ENCODE measurements at regions not wholly inside any gene's neighbourhood (a gene's known extent, or its start where the extent isn't known, plus 50 kb on each side); places are given as distances from the start of the nearest gene placed in this dataset.

- no peaks in the 10 kb centered on the region for H3F3A ChIP-seq (ENCODE audit: insufficient read depth, low read length)
- H3K4me2 ChIP-seq (ENCODE audit: low read depth, low read length): no peak overlapping the region
- H3K79me2 ChIP-seq (ENCODE audit: low read length): no peaks in the 10 kb centered on the region
- no peak overlapping the region for H2AFZ ChIP-seq (ENCODE audit: low read length)
- no peaks in the 10 kb centered on the region for H3K9me3 ChIP-seq (replicated peaks; ENCODE audit: insufficient read depth, low read length)
- no peaks in the 10 kb centered on the region for H3K4me1 ChIP-seq (ENCODE audit: low read length)
- H3K27ac ChIP-seq (ENCODE audit: low read length): no peak overlapping the region
- no peak overlapping the region for H3K9ac ChIP-seq (ENCODE audit: low read length)
- no peaks in the 10 kb centered on the region for H4K20me1 ChIP-seq (ENCODE audit: insufficient read depth, low read length)
- no peaks in the 10 kb centered on the region for H3K36me3 ChIP-seq (replicated peaks; ENCODE audit: insufficient read depth, low read length)
- no peaks in the 10 kb centered on the region for H3K9me2 ChIP-seq (replicated peaks; ENCODE audit: insufficient read depth, low read length)
- TF ChIP-seq CTCF (IDR thresholded peaks at IDR 0.05; ENCODE audit: low read length) (no peak), EZH2phosphoT487 (IDR thresholded peaks at IDR 0.05; ENCODE audit: low read length) (no peak), EZH2 (optimal IDR thresholded peaks at IDR 0.05; ENCODE audit: low read depth, low read length) (no peak)
- no peak for DNase-seq
- H3K27me3 ChIP-seq (replicated peaks; ENCODE audit: insufficient read depth, low read length): no peaks in the 10 kb centered on the region
- no peak overlapping the region for H3K4me3 ChIP-seq (ENCODE audit: low read length)
These were observed 223.0 kb downstream of the IRX1 start for GRCh38 chr5:3818624-3819023.

- no peaks in the 10 kb centered on the region for H3F3A ChIP-seq (ENCODE audit: insufficient read depth, low read length)
- H3K27me3 ChIP-seq (replicated peaks; ENCODE audit: insufficient read depth, low read length): no peaks in the 10 kb centered on the region
- no peak overlapping the region for H3K9ac ChIP-seq (ENCODE audit: low read length)
- no peak overlapping the region for H3K4me2 ChIP-seq (ENCODE audit: low read depth, low read length)
- no peak for DNase-seq
- no peak overlapping the region for H3K4me3 ChIP-seq (ENCODE audit: low read length)
- H2AFZ ChIP-seq (ENCODE audit: low read length): no peak overlapping the region
- H4K20me1 ChIP-seq (ENCODE audit: insufficient read depth, low read length): no peaks in the 10 kb centered on the region
- no peaks in the 10 kb centered on the region for H3K4me1 ChIP-seq (ENCODE audit: low read length)
- TF ChIP-seq CTCF (IDR thresholded peaks at IDR 0.05; ENCODE audit: low read length): no peak
- no peak for TF ChIP-seq EZH2 (optimal IDR thresholded peaks at IDR 0.05; ENCODE audit: low read depth, low read length)
- TF ChIP-seq EZH2phosphoT487 (IDR thresholded peaks at IDR 0.05; ENCODE audit: low read length): no peak
- no peaks in the 10 kb centered on the region for H3K79me2 ChIP-seq (ENCODE audit: low read length)
- H3K27ac ChIP-seq (ENCODE audit: low read length): no peak overlapping the region
- no peaks in the 10 kb centered on the region for H3K36me3 ChIP-seq (replicated peaks; ENCODE audit: insufficient read depth, low read length)
- H3K9me3 ChIP-seq (replicated peaks; ENCODE audit: insufficient read depth, low read length): no peaks in the 10 kb centered on the region
- H3K9me2 ChIP-seq (replicated peaks; ENCODE audit: insufficient read depth, low read length): no peaks in the 10 kb centered on the region
These were observed 230.2 kb downstream of the IRX1 start for GRCh38 chr5:3825531-3826451.

- Histone ChIP-seq H3K4me1 (ENCODE audit: low read length) (no peaks in the 10 kb centered on the region), H3K4me3 (ENCODE audit: low read length) (no peak overlapping the region), H3K27ac (ENCODE audit: low read length) (no peak overlapping the region), H3K27me3 (replicated peaks; ENCODE audit: insufficient read depth, low read length) (no peaks in the 10 kb centered on the region), H2AFZ (ENCODE audit: low read length) (no peak overlapping the region), H3K9me2 (replicated peaks; ENCODE audit: insufficient read depth, low read length) (no peaks in the 10 kb centered on the region), H3K9ac (ENCODE audit: low read length) (no peak overlapping the region), H3K79me2 (ENCODE audit: low read length) (no peaks in the 10 kb centered on the region), H4K20me1 (ENCODE audit: insufficient read depth, low read length) (no peaks in the 10 kb centered on the region), H3K36me3 (replicated peaks; ENCODE audit: insufficient read depth, low read length) (no peaks in the 10 kb centered on the region), H3K4me2 (ENCODE audit: low read depth, low read length) (no peak overlapping the region), H3F3A (ENCODE audit: insufficient read depth, low read length) (no peaks in the 10 kb centered on the region), H3K9me3 (replicated peaks; ENCODE audit: insufficient read depth, low read length) (no peaks in the 10 kb centered on the region)
- DNase-seq: no peak
- TF ChIP-seq EZH2phosphoT487 (IDR thresholded peaks at IDR 0.05; ENCODE audit: low read length): no peak
- no peak for TF ChIP-seq EZH2 (optimal IDR thresholded peaks at IDR 0.05; ENCODE audit: low read depth, low read length)
These were observed 232.0 kb downstream of the IRX1 start for GRCh38 chr5:3827624-3828023.

GRCh38 chr5:3828761-3829160 is 233.1 kb downstream of the IRX1 start:
- H3K9ac ChIP-seq (ENCODE audit: low read length): no peak overlapping the region
- H3K36me3 ChIP-seq (replicated peaks; ENCODE audit: insufficient read depth, low read length): no peaks in the 10 kb centered on the region
- TF ChIP-seq CTCF (IDR thresholded peaks at IDR 0.05; ENCODE audit: low read length): no peak
- TF ChIP-seq EZH2phosphoT487 (IDR thresholded peaks at IDR 0.05; ENCODE audit: low read length): no peak
- TF ChIP-seq EZH2 (optimal IDR thresholded peaks at IDR 0.05; ENCODE audit: low read depth, low read length): no peak
- H3K4me2 ChIP-seq (ENCODE audit: low read depth, low read length): no peak overlapping the region
- no peak overlapping the region for H2AFZ ChIP-seq (ENCODE audit: low read length)
- no peaks in the 10 kb centered on the region for H3K9me3 ChIP-seq (replicated peaks; ENCODE audit: insufficient read depth, low read length)
- no peaks in the 10 kb centered on the region for H3K27me3 ChIP-seq (replicated peaks; ENCODE audit: insufficient read depth, low read length)
- no peak overlapping the region for H3K27ac ChIP-seq (ENCODE audit: low read length)
- no peaks in the 10 kb centered on the region for H3K4me1 ChIP-seq (ENCODE audit: low read length)
- no peak for DNase-seq
- no peaks in the 10 kb centered on the region for H3K9me2 ChIP-seq (replicated peaks; ENCODE audit: insufficient read depth, low read length)
- no peak overlapping the region for H3K4me3 ChIP-seq (ENCODE audit: low read length)
- H3K79me2 ChIP-seq (ENCODE audit: low read length): no peaks in the 10 kb centered on the region
- H3F3A ChIP-seq (ENCODE audit: insufficient read depth, low read length): no peaks in the 10 kb centered on the region
- no peaks in the 10 kb centered on the region for H4K20me1 ChIP-seq (ENCODE audit: insufficient read depth, low read length)

Data from MM.1S (cell line).